Kidney capillary endothelial cell (primary cell): ENCODE measurements at regions not wholly inside any gene's neighbourhood (a gene's known extent, or its start where the extent isn't known, plus 50 kb on each side); places are given as distances from the start of the nearest gene placed in this dataset.

ENCODE experiments used
- DNase-seq: peaks from one replicate; pipeline ENCODE4 v3.0.0-alpha.2; 2018; ENCODE audit warnings: low spot score

DNA sequence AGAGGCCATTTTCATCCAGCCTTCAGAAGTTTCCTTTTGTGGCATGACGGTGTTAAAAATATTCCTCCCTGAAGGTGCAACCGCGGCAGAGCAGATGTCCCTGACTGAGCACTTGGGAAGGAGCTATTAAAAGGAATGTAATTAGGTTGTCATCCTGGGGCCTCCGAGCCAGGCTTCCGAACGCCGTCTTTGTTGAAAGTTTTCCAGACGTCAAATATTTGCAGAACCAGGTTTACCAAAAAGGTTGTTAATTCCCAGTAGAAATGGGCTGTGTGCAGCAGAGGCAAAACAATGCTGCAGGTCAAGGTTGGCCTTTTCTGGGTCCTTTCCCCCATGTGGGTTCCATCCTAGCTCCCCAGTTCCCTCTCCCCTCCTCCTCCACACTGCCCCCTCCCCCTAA, 88.8 kb upstream of the CALM2 start:
- no peak for DNase-seq

DNA sequence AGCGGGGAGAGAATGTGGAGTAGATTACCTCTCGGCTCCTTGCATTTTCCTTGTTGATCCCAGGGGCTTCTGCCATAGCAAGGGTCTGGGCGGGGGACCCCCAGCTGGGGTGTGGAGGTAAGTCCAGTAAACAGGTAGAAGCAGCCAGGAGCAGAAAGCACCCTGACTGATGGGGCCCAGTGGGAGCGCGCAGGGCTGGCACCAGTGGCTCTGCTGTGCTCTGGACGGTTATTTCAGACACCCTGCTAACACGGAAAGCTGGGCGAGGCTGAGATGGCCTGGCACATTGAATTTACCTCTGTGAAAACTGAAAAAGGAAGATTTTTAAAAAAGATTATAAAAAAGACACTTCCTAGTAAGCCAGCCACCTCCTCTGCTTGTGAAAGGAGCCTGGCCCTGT, 88.4 kb upstream of the CALM2 start:
- no peak for DNase-seq

- no peak for DNase-seq
These were observed 87.8 kb upstream of the CALM2 start for GRCh38 chr2:47264143-47264542.

DNA sequence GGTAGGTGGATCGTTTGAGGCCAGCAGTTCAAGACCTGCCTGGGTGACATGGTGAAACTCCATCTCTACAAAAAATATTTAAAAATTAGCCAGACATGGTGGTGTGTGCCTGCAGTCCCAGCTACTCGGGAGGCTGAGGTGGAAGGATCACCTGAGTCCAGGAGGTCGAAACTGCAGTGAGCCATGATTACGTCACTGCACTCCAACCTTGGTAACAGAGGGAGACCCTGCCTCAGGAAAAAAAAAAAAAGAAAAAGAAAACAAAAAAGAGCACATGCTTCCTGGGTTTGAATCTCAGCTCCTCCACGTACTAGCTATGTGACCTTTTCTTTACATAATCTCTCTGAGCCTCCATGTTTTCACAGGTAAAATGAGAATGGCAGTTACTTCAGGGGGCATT, 86.3 kb upstream of the CALM2 start:
- DNase-seq, result no peak

- DNase-seq, result no peak
These were observed 84.7 kb upstream of the CALM2 start for GRCh38 chr2:47260971-47261370.

DNA sequence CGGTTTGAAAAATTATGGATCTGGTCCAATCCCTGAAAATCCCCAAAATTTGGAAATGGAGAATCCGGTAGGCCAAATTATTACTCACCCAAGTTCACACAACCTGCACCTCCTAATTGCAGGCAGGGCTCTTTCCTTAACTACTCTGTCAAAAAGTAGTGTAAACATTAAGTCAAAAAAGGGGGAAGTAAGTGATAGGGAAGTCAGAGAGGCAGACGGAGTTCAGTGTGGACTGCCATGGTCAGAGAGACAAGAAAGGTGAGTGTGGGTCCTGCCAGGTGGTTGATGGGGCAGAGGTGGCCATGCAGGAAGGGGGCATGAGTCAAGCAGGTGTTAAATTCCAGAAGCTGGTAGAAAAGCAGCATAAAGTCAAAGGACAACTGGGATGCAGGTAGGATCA, 83.5 kb upstream of the CALM2 start:
- DNase-seq, result no peak

DNA sequence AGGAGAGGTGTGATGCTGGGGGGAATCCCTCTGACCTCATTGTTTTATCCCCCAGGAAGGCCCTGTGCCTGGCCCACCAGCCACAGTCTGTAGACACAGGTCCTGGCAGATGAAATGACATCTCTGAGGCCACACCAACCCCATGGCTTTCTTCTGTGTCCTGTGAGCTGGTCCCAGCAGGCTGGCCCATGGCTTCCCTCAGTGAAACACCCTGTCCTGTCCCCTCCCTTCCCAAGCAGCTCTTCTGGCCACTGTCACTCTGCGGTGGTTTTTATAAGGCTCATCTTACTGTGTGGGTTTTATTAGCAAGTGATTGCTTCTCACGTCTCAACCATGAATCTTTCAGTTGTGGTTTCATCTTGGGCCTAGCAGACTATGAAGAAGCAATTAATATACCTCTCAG, 81.6 kb upstream of the CALM2 start:
- DNase-seq, result no peak

DNA sequence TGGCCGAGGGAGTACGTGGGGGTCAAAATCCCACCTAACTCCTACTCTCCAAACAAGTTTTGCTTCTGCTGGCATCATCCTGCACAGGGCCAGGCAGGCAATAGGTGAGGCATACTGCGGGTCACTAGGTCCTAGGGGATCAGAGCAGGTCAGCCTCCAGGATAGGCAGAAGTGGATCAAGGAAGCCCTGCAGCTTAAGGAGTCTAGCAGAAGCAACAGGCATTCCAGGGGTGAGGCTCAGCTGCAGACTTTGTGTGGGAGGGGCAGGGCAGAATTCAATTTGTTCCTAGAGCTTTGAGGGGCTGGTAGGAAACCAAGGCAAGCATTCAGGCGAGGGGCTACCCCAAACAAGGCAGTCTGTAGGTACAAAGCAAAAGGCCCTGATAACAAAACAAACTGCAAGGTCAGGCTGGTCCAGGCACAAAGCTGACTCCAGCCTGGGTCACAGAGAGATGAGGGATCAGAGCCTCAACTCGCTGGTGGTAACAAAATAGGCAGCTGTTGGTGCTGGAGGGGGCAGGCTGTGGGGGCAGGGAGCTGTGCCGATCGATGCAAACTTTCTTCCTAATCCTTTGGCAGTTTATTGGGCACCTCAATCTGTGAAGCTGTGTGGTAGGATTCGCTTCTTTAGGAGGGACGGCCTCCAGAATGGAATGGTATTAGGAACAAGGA, 80.2 kb upstream of the CALM2 start:
- DNase-seq, result no peak

DNA sequence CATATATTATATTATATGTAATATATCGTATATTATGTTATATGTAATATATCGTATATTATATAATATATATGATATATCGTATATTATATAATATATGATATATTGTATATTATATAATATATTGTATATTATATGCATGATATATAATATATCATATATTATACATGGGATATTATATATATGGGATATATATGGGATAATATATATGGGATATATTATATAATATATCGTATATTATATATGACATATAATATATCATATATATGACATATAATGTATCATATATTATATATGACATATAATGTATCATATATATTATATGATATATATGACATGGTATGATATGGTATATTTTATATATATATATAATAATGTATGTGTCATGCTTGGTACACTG, 79.5 kb upstream of the CALM2 start:
- DNase-seq, result no peak

- no peak for DNase-seq
These were observed 78.2 kb upstream of the CALM2 start for GRCh38 chr2:47254464-47254863.

DNA sequence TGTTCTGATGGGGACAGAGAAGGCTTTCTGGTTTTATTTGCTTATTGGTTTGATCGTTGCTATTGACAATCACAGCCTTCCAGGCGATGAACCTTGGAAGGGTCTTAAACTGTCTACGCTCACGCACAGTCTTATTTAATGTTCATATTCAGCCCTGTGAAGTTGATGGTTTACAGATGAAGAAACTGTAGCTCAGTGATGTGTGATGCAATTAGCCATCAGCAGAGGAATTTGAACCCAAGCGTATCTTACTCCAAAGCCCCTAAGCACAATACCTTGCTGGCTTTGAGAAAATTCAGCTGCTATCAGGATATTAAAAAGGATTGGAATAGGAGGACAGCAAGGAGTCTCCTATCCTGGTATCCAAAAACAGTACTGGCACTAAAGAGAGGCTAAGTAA, 77.1 kb upstream of the CALM2 start:
- no peak for DNase-seq

GRCh38 chr2:47251404-47251675, 75.0 kb upstream of the CALM2 start:
- DNase-seq, result no peak

- DNase-seq, result no peak
These were observed 74.5 kb upstream of the CALM2 start for GRCh38 chr2:47250586-47251403.

DNA sequence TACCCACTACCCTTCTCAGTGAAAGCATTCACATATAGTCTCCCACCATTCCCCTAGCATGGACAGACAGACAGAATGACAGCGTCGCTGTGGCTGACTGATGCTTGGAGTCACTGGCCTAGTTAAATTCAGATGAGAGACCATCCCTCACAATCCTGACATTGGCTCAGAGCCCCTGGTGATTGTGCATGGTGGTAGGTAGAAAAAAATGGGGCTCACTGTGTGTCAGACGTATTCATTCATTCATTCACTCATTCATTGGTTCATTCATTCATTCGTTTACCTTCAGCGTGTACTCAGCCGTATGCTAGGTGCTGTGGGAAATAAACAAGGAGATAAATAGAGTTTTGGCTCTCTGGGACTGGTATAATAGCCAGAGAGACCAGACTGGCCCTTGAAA, 73.6 kb upstream of the CALM2 start:
- no peak for DNase-seq

DNA sequence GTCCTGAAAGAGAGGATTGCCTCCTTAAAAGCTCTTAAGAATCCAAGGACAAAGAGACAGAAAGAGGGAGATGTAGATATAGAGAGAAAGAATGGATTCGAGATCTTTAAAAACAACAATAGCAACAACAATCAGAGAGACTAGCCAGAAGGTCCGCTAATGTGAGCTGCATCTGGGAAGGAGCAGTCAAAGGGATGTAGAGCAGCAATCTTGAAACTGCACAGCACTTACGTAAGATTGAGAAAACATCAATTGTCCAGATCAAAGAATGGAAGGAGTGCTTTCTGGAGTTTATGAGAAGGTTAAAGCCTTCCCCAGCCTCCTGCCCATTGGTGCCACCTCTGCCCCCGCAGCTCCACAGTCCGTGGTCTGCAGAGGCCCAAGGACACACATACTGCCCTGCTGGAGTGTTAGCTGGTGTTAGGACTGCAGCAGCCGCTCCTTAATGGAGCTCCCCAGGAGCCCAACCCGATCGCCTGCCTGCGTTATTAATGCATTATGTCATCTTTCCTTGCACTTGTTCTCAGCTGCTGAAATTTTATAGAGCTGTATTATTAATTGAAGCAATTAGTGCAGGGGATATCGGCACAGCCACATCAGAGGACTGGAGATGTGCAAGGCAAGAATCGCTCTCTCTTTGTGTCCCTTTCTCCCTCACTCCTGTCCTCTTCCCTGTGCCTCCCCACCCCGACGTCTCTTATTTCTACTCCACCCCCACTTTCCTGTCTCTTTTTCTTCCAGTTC, 73.0 kb upstream of the CALM2 start:
- no peak for DNase-seq

- no peak for DNase-seq
These were observed 67.4 kb upstream of the CALM2 start for GRCh38 chr2:47243596-47244323.

GRCh38 chr2:47241715-47242114, 65.4 kb upstream of the CALM2 start:
- DNase-seq, result no peak

- DNase-seq, result no peak
These were observed 63.0 kb upstream of the CALM2 start for GRCh38 chr2:47239119-47239969.

DNA sequence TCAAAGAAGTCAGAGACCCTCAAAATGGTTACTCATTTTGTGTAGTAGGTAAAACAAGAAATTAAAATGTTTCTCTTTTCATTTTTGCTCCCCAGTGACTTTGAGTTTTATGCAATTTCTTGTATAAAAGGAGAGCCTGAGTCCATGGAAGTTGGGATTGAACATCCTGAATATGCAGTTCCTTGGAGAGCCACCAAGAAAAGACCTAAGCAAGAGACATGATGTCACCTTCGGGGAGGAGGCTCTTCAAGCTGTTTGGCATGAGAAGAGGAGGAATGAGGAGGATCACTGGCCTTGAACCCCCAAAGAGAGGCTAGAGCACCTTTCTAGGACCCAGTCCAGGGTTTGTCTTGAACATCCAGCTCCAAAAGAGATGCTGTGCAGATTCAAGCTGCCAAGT, 62.3 kb upstream of the CALM2 start:
- DNase-seq, result no peak

- no peak for DNase-seq
These were observed 61.3 kb upstream of the CALM2 start for GRCh38 chr2:47237375-47238334.
